Neural cell (in vitro differentiated cells): ENCODE measurements at regions not wholly inside any gene's neighbourhood (a gene's known extent, or its start where the extent isn't known, plus 50 kb on each side); places are given as distances from the start of the nearest gene placed in this dataset.

Source experiments
- H2AFZ ChIP-seq: fragments of 200-600, 300-800 bp; sonication (generic), shearing (Covaris generic); 2 replicates; pipeline ENCODE4 v1.6.0; 2014; ENCODE audit warnings: low read depth, mild to moderate bottlenecking, antibody characterized with exemption, low read length, moderate library complexity
- H3F3A ChIP-seq: fragments of 200-600 bp; shearing (Covaris generic); 2 replicates; pipeline ENCODE4 v1.6.1; 2016; ENCODE audit warnings: mild to moderate bottlenecking, moderate library complexity, mixed read lengths, antibody characterized with exemption, low read length; ENCODE audit not compliant: insufficient read depth, poor library complexity, severe bottlenecking
- H3K27ac ChIP-seq: fragments of 200-600, 300-800 bp; sonication (generic), shearing (Covaris generic); 2 replicates; pipeline ENCODE4 v1.5.1; 2014; ENCODE audit warnings: mild to moderate bottlenecking, low read length, moderate library complexity
- H3K27me3 ChIP-seq: fragments of 300-800, 200-600 bp; sonication (generic), shearing (Covaris generic); 2 replicates; pipeline ENCODE4 v1.6.0; 2014; ENCODE audit warnings: mild to moderate bottlenecking, low read depth, low read length, moderate library complexity; ENCODE audit not compliant: insufficient read depth
- H3K36me3 ChIP-seq: fragments of 300-800, 200-600 bp; sonication (generic), shearing (Covaris generic); 2 replicates; pipeline ENCODE4 v1.5.1; 2014; ENCODE audit warnings: mild to moderate bottlenecking, antibody characterized with exemption, low read length, moderate library complexity; ENCODE audit not compliant: insufficient read depth
- H3K4me2 ChIP-seq: fragments of 300-800, 200-600 bp; sonication (generic), shearing (Covaris generic); 2 replicates; pipeline ENCODE4 v1.6.0; 2014; ENCODE audit warnings: mild to moderate bottlenecking, low read length
- H3K4me3 ChIP-seq: fragments of 300-800, 200-600 bp; sonication (generic), shearing (Covaris generic); 2 replicates; pipeline ENCODE4 v1.5.1; 2014; ENCODE audit warnings: mild to moderate bottlenecking, low read length, moderate library complexity
- H3K79me2 ChIP-seq: fragments of 200-600 bp; shearing (Covaris generic); replicated peaks from 2 replicates; pipeline ENCODE4 v1.6.0; 2014; ENCODE audit warnings: mild to moderate bottlenecking, low read length, moderate library complexity; ENCODE audit not compliant: insufficient read depth
- H3K9ac ChIP-seq: fragments of 300-800, 200-600 bp; sonication (generic), shearing (Covaris generic); 2 replicates; pipeline ENCODE4 v1.6.1; 2016; ENCODE audit warnings: mild to moderate bottlenecking, low read length, mixed read lengths
- H3K9me2 ChIP-seq: fragments of 200-600 bp; shearing (Covaris generic); 2 replicates; pipeline ENCODE4 v1.6.1; 2016; ENCODE audit warnings: mild to moderate bottlenecking, low read length, mixed read lengths; ENCODE audit not compliant: insufficient read depth
- H3K9me3 ChIP-seq: fragments of 200-600, 300-800 bp; sonication (generic), shearing (Covaris generic); 2 replicates; pipeline ENCODE4 v1.6.1; 2016; ENCODE audit warnings: mild to moderate bottlenecking, mixed run types, low read length, moderate library complexity, mixed read lengths
- H4K20me1 ChIP-seq: fragments of 200-600 bp; shearing (Covaris generic); 2 replicates; pipeline ENCODE4 v1.6.1; 2016; ENCODE audit warnings: mild to moderate bottlenecking, mixed run types; ENCODE audit not compliant: insufficient read depth
- EP300 ChIP-seq: fragments of 450-650 bp; conservative IDR thresholded peaks from 2 replicates; pipeline ENCODE4 v1.6.1; 2014; ENCODE audit warnings: antibody characterized with exemption, mild to moderate bottlenecking, moderate library complexity; ENCODE audit not compliant: poor library complexity, severe bottlenecking
- EZH2 ChIP-seq: fragments of 200-600, 300-800 bp; shearing (Covaris generic), sonication (generic); IDR thresholded peaks from 2 replicates; pipeline ENCODE4 v1.6.1; 2014; ENCODE audit warnings: antibody characterized with exemption, low read length, borderline replicate concordance, mild to moderate bottlenecking; ENCODE audit not compliant: insufficient read depth, poor library complexity, severe bottlenecking
- MXI1 ChIP-seq: fragments of 450-650 bp; conservative IDR thresholded peaks from 2 replicates; pipeline ENCODE4 v1.6.1; 2014; ENCODE audit warnings: antibody characterized with exemption, mild to moderate bottlenecking; ENCODE audit not compliant: poor library complexity, severe bottlenecking
- POLR2AphosphoS5 ChIP-seq: IDR thresholded peaks from 2 replicates; pipeline ENCODE4 v1.6.1; 2012
- RAD21 ChIP-seq: fragments of 450-650 bp; conservative IDR thresholded peaks from 2 replicates; pipeline ENCODE4 v1.6.1; 2014; ENCODE audit warnings: antibody characterized with exemption, mild to moderate bottlenecking, moderate library complexity
- SMC3 ChIP-seq: fragments of 450-650 bp; conservative IDR thresholded peaks from 2 replicates; pipeline ENCODE4 v1.6.1; 2014; ENCODE audit warnings: antibody characterized with exemption, mild to moderate bottlenecking, moderate library complexity; ENCODE audit not compliant: poor library complexity
- TAF1 ChIP-seq: IDR thresholded peaks from 2 replicates; pipeline ENCODE4 v1.6.1; 2012; ENCODE audit warnings: low read depth
- TF ChIP-seq, protein P1 (sequence below): fragments of 450-650 bp; IDR thresholded peaks from 2 replicates; pipeline ENCODE4 v1.5.1; 2014; ENCODE audit warnings: antibody characterized with exemption, mild to moderate bottlenecking, moderate library complexity; ENCODE audit not compliant: poor library complexity, severe bottlenecking
- TF ChIP-seq, protein P2 (sequence below): IDR thresholded peaks from 2 replicates; pipeline ENCODE4 v1.6.1; 2012; ENCODE audit warnings: borderline replicate concordance

DNA sequence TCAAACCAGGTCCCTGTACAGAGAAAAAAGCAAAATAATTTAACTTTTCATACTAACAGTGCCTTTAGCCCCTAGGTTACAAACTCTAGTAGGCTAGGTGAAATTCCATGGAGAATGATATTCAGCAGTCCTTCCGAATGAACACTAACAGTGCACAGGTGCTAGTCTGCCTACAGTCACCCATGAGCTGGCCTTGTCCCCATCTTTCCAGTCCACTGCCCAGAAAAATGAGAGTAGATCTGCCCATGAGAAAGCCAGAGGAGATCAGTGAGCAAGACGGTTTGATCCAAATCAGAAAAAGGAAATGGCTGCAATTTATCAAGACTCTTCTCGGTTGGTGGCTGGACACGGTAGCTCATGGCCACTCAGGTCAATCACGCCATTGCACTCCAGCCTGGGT lies 524.9 kb downstream of the FGF9 start:
- Histone ChIP-seq H3K27me3 (no peaks in the 10 kb centered on the region), H3K4me2 (no peak overlapping the region), H3K79me2 (no peaks in the 10 kb centered on the region), H3K9ac (no peak overlapping the region), H3K36me3 (no peaks in the 10 kb centered on the region), H3F3A (no peaks in the 10 kb centered on the region), H3K9me2 (no peaks in the 10 kb centered on the region), H3K27ac (no peak overlapping the region), H4K20me1 (no peaks in the 10 kb centered on the region), H3K9me3 (no peaks in the 10 kb centered on the region), H2AFZ (no peak overlapping the region), H3K4me3 (no peak overlapping the region)
- no peak for TF ChIP-seq EZH2

DNA sequence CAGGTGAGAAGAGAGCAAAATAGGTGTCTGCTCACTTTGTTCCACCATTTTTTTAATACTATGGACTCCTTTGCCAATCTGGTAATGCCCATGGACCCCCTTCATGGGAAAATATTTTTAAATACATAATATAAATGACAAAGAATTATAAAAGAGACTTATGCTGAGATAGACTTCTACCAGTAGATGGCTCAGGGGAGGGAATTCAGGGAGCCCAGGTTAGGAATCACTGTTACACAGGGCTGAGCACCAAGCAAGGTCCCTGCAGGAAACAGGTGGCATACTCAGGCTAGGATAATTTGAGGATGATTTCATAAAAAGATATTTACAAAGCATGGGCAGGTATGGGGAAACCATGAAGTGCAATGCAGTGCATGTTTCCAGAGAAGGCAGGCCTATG lies 525.9 kb downstream of the FGF9 start:
- Histone ChIP-seq H3K27me3 (no peaks in the 10 kb centered on the region), H3K27ac (no peak overlapping the region), H3K9me3 (no peaks in the 10 kb centered on the region), H3K9ac (no peak overlapping the region), H3K79me2 (no peaks in the 10 kb centered on the region), H2AFZ (no peak overlapping the region), H3K4me3 (no peak overlapping the region), H3K9me2 (no peaks in the 10 kb centered on the region), H3K4me2 (no peak overlapping the region), H3F3A (no peaks in the 10 kb centered on the region), H4K20me1 (no peaks in the 10 kb centered on the region), H3K36me3 (no peaks in the 10 kb centered on the region)
- TF ChIP-seq EZH2: no peak
- no peak for TF ChIP-seq POLR2AphosphoS5
- TF ChIP-seq, protein P1, sequence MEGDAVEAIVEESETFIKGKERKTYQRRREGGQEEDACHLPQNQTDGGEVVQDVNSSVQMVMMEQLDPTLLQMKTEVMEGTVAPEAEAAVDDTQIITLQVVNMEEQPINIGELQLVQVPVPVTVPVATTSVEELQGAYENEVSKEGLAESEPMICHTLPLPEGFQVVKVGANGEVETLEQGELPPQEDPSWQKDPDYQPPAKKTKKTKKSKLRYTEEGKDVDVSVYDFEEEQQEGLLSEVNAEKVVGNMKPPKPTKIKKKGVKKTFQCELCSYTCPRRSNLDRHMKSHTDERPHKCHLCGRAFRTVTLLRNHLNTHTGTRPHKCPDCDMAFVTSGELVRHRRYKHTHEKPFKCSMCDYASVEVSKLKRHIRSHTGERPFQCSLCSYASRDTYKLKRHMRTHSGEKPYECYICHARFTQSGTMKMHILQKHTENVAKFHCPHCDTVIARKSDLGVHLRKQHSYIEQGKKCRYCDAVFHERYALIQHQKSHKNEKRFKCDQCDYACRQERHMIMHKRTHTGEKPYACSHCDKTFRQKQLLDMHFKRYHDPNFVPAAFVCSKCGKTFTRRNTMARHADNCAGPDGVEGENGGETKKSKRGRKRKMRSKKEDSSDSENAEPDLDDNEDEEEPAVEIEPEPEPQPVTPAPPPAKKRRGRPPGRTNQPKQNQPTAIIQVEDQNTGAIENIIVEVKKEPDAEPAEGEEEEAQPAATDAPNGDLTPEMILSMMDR: no peak
- TF ChIP-seq EP300: no peak
- no peak for TF ChIP-seq MXI1
- no peak for TF ChIP-seq RAD21
- no peak for TF ChIP-seq TAF1
- TF ChIP-seq, protein P2, sequence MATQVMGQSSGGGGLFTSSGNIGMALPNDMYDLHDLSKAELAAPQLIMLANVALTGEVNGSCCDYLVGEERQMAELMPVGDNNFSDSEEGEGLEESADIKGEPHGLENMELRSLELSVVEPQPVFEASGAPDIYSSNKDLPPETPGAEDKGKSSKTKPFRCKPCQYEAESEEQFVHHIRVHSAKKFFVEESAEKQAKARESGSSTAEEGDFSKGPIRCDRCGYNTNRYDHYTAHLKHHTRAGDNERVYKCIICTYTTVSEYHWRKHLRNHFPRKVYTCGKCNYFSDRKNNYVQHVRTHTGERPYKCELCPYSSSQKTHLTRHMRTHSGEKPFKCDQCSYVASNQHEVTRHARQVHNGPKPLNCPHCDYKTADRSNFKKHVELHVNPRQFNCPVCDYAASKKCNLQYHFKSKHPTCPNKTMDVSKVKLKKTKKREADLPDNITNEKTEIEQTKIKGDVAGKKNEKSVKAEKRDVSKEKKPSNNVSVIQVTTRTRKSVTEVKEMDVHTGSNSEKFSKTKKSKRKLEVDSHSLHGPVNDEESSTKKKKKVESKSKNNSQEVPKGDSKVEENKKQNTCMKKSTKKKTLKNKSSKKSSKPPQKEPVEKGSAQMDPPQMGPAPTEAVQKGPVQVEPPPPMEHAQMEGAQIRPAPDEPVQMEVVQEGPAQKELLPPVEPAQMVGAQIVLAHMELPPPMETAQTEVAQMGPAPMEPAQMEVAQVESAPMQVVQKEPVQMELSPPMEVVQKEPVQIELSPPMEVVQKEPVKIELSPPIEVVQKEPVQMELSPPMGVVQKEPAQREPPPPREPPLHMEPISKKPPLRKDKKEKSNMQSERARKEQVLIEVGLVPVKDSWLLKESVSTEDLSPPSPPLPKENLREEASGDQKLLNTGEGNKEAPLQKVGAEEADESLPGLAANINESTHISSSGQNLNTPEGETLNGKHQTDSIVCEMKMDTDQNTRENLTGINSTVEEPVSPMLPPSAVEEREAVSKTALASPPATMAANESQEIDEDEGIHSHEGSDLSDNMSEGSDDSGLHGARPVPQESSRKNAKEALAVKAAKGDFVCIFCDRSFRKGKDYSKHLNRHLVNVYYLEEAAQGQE: no peak
- no peak for TF ChIP-seq SMC3

DNA sequence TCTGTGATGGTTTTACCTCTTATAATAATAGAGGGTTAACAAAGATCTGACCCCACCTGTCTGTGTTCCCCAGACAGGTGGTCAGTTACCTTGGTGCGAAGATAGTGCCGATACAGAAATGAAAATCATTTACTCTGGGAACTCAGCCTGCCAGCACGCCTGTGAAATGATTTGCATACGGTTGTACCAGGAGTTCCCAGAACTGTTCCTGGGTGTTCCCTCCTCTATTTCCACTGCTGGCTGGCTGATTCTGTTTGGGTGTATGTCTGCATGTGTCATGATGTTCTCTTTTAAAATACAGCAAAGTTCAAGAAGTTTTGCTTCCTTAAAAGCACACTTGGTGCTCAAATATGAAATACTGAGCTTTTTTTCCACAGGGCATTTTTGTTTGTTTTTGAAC lies 527.1 kb downstream of the FGF9 start:
- no peaks in the 10 kb centered on the region for H3K79me2 ChIP-seq
- no peaks in the 10 kb centered on the region for H3K27me3 ChIP-seq
- H3K9ac ChIP-seq: no peak overlapping the region
- no peaks in the 10 kb centered on the region for H3K9me2 ChIP-seq
- no peak overlapping the region for H2AFZ ChIP-seq
- H3K36me3 ChIP-seq: no peaks in the 10 kb centered on the region
- no peaks in the 10 kb centered on the region for H4K20me1 ChIP-seq
- TF ChIP-seq EZH2: no peak
- no peak for TF ChIP-seq MXI1
- no peak for TF ChIP-seq SMC3
- TF ChIP-seq, protein P2: no peak
- TF ChIP-seq, protein P1: no peak
- no peak for TF ChIP-seq EP300
- TF ChIP-seq TAF1: no peak
- TF ChIP-seq RAD21: no peak
- no peak for TF ChIP-seq POLR2AphosphoS5
- H3K27ac ChIP-seq: no peak overlapping the region
- H3F3A ChIP-seq: no peaks in the 10 kb centered on the region
- H3K4me2 ChIP-seq: no peak overlapping the region
- H3K4me3 ChIP-seq: no peak overlapping the region
- no peaks in the 10 kb centered on the region for H3K9me3 ChIP-seq
